A549 (cell line): ENCODE measurements at regions not wholly inside any gene's neighbourhood (a gene's known extent, or its start where the extent isn't known, plus 50 kb on each side); places are given as distances from the start of the nearest gene placed in this dataset.

Source experiments
- ATAC-seq, 2 experiments: fragments of 200-7000 bp in 1 of 2; fragments of >200 bp in 1 of 2; cut with Nextera tagmentation in 1 of 2; cut with Tn5 transposase in 1 of 2; 3 replicates each; pipeline versions ENCODE4 v1.8.0 to v1.9.1; 2018 to 2020; ENCODE audit warnings: mild to moderate bottlenecking in 1 of 2, moderate library complexity in 1 of 2
- CTCF ChIA-PET: fragments of 300-600 bp; sonication (Branson Sonifier 250); formaldehyde crosslinking; extraction: SDS; loops from one replicate; lab custom pipeline; 2021; ENCODE audit warnings: antibody characterized with exemption, inconsistent platforms; lab: Yijun Ruan, JAX
- POLR2A ChIA-PET: fragments of 350-600 bp; formaldehyde crosslinking; extraction: SDS; loops from one replicate; lab custom pipeline; 2021; ENCODE audit warnings: antibody characterized with exemption, inconsistent platforms; lab: Yijun Ruan, JAX
- DNase-seq, 2 experiments: peaks; one replicate each; pipeline versions ENCODE4 v3.0.0 to v3.0.0-alpha.2; 2011 to 2016; ENCODE audit warnings: low read depth in 1 of 2, low spot score in 1 of 2
- FAIRE-seq: peaks from 2 replicates; lab custom pipeline; 2011; peaks lifted over from hg19 to GRCh38; lab: Jason Lieb, UNC
- H3K27ac ChIP-seq, 2 experiments: fragments of >200 bp; sonication (Bioruptor Twin); formaldehyde crosslinking; 3 replicates each; pipeline ENCODE4 v1.5.1; 2016 to 2017
- H3K4me1 ChIP-seq: fragments of >200 bp; sonication (Bioruptor Twin); formaldehyde crosslinking; 3 replicates; pipeline ENCODE4 v1.6.1; 2016
- H3K4me2 ChIP-seq: fragments of >200 bp; sonication (Bioruptor Twin); formaldehyde crosslinking; 3 replicates; pipeline ENCODE4 v1.6.1; 2016
- H3K4me3 ChIP-seq: fragments of >200 bp; sonication (Bioruptor Twin); formaldehyde crosslinking; 3 replicates; pipeline ENCODE4 v1.5.1; 2016
- H3K9me3 ChIP-seq: fragments of >200 bp; sonication (Bioruptor Twin); formaldehyde crosslinking; 3 replicates; pipeline ENCODE4 v1.6.1; 2016
- ATOH8 ChIP-seq: fragments of 250-450 bp; sonication (Bioruptor Pico); IDR thresholded peaks from 2 replicates; pipeline ENCODE4 v1.5.0; 2020; ENCODE audit warnings: low read depth, mild to moderate bottlenecking, moderate library complexity
- BCL3 ChIP-seq: fragments of >200 bp; sonication (Bioruptor Twin); formaldehyde crosslinking; IDR thresholded peaks from 3 replicates; pipeline ENCODE4 v1.6.1; 2016
- BHLHE40 ChIP-seq: IDR thresholded peaks from 2 replicates; pipeline ENCODE4 v1.6.1; 2012; ENCODE audit warnings: low read depth, low read length, inconsistent platforms
- CBX8 ChIP-seq: fragments of 200-600 bp; sonication (generic); IDR thresholded peaks from 2 replicates; pipeline ENCODE4 v1.6.1; 2016
- CEBPB ChIP-seq, 2 experiments: fragments of >200 bp in 1 of 2; sonication (Bioruptor Twin) in 1 of 2; formaldehyde crosslinking in 1 of 2; IDR thresholded peaks; 2 replicates each; pipeline ENCODE4 v1.6.1; 2012 to 2016
- CTCF ChIP-seq: fragments of >200 bp; sonication (Bioruptor Twin); formaldehyde crosslinking; IDR thresholded peaks from 3 replicates; pipeline ENCODE4 v1.5.1; 2016
- EHF ChIP-seq: fragments of 250-450 bp; sonication (Bioruptor Pico); IDR thresholded peaks from 2 replicates; pipeline ENCODE4 v1.5.0; 2020; ENCODE audit warnings: mild to moderate bottlenecking
- EP300 ChIP-seq, 2 experiments: fragments of >200 bp; sonication (Bioruptor Twin); formaldehyde crosslinking; IDR thresholded peaks; 2 replicates in 1 of 2; 3 replicates in 1 of 2; pipeline ENCODE4 v1.6.1; 2016 to 2017
- HOXA7 ChIP-seq: fragments of 250-450 bp; sonication (Bioruptor Pico); IDR thresholded peaks from 2 replicates; pipeline ENCODE4 v1.5.0; 2020; ENCODE audit warnings: mild to moderate bottlenecking, moderate library complexity
- HOXB13 ChIP-seq: fragments of 250-450 bp; sonication (Bioruptor Pico); IDR thresholded peaks from 2 replicates; pipeline ENCODE4 v1.5.0; 2020; ENCODE audit warnings: low read depth, mild to moderate bottlenecking, moderate library complexity
- HOXB5 ChIP-seq: fragments of 250-450 bp; sonication (Bioruptor Pico); IDR thresholded peaks from 2 replicates; pipeline ENCODE4 v1.5.0; 2020; ENCODE audit warnings: mild to moderate bottlenecking, moderate library complexity
- JUN ChIP-seq, 2 experiments: fragments of >200 bp; sonication (Bioruptor Twin); formaldehyde crosslinking; IDR thresholded peaks; 2 replicates in 1 of 2; 3 replicates in 1 of 2; pipeline ENCODE4 v1.6.1; 2016 to 2017
- KDM1A ChIP-seq: fragments of 200-600 bp; sonication (generic); IDR thresholded peaks from 2 replicates; pipeline ENCODE4 v1.6.1; 2016; ENCODE audit warnings: low read depth, mild to moderate bottlenecking
- MAX ChIP-seq: IDR thresholded peaks from 2 replicates; pipeline ENCODE4 v1.6.1; 2012
- MAZ ChIP-seq: fragments of 150-350 bp; IDR thresholded peaks from 2 replicates; pipeline ENCODE4 v1.6.1; 2014; ENCODE audit warnings: antibody characterized with exemption, low read depth, low read length, borderline replicate concordance
- MYC ChIP-seq: IDR thresholded peaks from 2 replicates; pipeline ENCODE4 v1.6.1; 2012; ENCODE audit warnings: mild to moderate bottlenecking, inconsistent platforms, low read length, improper control_type of control experiment, borderline replicate concordance
- NR3C1 ChIP-seq: fragments of >200 bp; sonication (Bioruptor Twin); formaldehyde crosslinking; IDR thresholded peaks from 3 replicates; pipeline ENCODE4 v1.6.1; 2017
- PBX3 ChIP-seq: IDR thresholded peaks from 2 replicates; pipeline ENCODE4 v1.6.1; 2012
- RARB ChIP-seq: fragments of 250-450 bp; sonication (Bioruptor Pico); IDR thresholded peaks from 2 replicates; pipeline ENCODE4 v1.8.0; 2021; ENCODE audit warnings: mild to moderate bottlenecking, moderate library complexity
- SREBF2 ChIP-seq: fragments of 450-650 bp; IDR thresholded peaks from 2 replicates; pipeline ENCODE4 v1.6.1; 2014; ENCODE audit warnings: mild to moderate bottlenecking, moderate library complexity
- ZC3H11A ChIP-seq: fragments of 450-650 bp; IDR thresholded peaks from 2 replicates; pipeline ENCODE4 v1.6.1; 2014; ENCODE audit warnings: antibody characterized with exemption, mild to moderate bottlenecking
- ZNF302 ChIP-seq: fragments of 250-450 bp; sonication (Bioruptor Pico); IDR thresholded peaks from 2 replicates; pipeline ENCODE4 v1.9.0; 2021; ENCODE audit warnings: inconsistent platforms, mild to moderate bottlenecking, moderate library complexity
- ZSCAN20 ChIP-seq: fragments of 250-450 bp; sonication (Bioruptor Pico); IDR thresholded peaks from 2 replicates; pipeline ENCODE4 v1.8.0; 2022; ENCODE audit warnings: mild to moderate bottlenecking, moderate library complexity
- WGBS: methylation state at CpG from one replicate; pipeline ENCODE4 v1.1.6; 2017; ENCODE audit errors: missing lambda C conversion rate; 5-methylcytosine and 5-hydroxymethylcytosine counted together

- Histone ChIP-seq H3K4me2 (no peak overlapping the region), H3K4me1 (no peaks in the 10 kb centered on the region), H3K4me3 (no peak overlapping the region), H3K27ac (no peak overlapping the region), H3K9me3 (no peaks in the 10 kb centered on the region)
- no peak for ATAC-seq
- no peak for FAIRE-seq
- WGBS: 30% methylated on average over 10 of the region's 10 CpGs
- DNase-seq: no peak
- TF ChIP-seq ZNF302 (CRISPR knock-in tag): no peak
- no peak for TF ChIP-seq NR3C1
- no peak for TF ChIP-seq ATOH8 (CRISPR knock-in tag)
- no peak for TF ChIP-seq HOXA7 (CRISPR knock-in tag)
- TF ChIP-seq RARB (CRISPR knock-in tag): no peak
- no peak for TF ChIP-seq JUN (IDR thresholded peaks at IDR 0.05)
- no peak for TF ChIP-seq ZSCAN20 (CRISPR knock-in tag)
- no peak for TF ChIP-seq CTCF
- no peak for TF ChIP-seq BHLHE40
- no peak for TF ChIP-seq HOXB5 (CRISPR knock-in tag)
- TF ChIP-seq KDM1A: no peak
- no peak for TF ChIP-seq PBX3
- TF ChIP-seq MYC: no peak
- POLR2A ChIA-PET: no interaction called here
- CTCF ChIA-PET: interaction anchor here (0.7 kb wide), 1 partner anchor 92 kb away, joined by 3 read pairs; no protein-coding TSS in a partner anchor
These were observed 575.8 kb upstream of the ZNF462 start for GRCh38 chr9:106287091-106287631.

GRCh38 chr9:106287731-106288130, 575.2 kb upstream of the ZNF462 start:
- no peak for DNase-seq
- no peak for ATAC-seq
- Histone ChIP-seq H3K9me3 (no peaks in the 10 kb centered on the region), H3K27ac (no peak overlapping the region), H3K4me2 (no peak overlapping the region), H3K4me1 (no peaks in the 10 kb centered on the region), H3K4me3 (no peak overlapping the region)
- ChIA-PET POLR2A (no interaction called here), CTCF (no interaction called here)
- 20% methylated on average over 9 of the region's 9 CpGs for WGBS
- TF ChIP-seq EHF (CRISPR knock-in tag) (no peak), ZC3H11A (no peak), NR3C1 (no peak), HOXB13 (no peak), HOXB5 (CRISPR knock-in tag) (no peak), MAZ (no peak), SREBF2 (no peak), EP300 (IDR thresholded peaks at IDR 0.05) (no peak), CEBPB (IDR thresholded peaks at IDR 0.05) (no peak), PBX3 (no peak), CBX8 (no peak), BCL3 (no peak), MAX (no peak)
- no peak for FAIRE-seq
